ENCODE measurements at regions not wholly inside any gene's neighbourhood (a gene's known extent, or its start where the extent isn't known, plus 50 kb on each side); places are given as distances from the start of the nearest gene placed in this dataset.
"Not testable (repeated sequence)": the region's sequence is repeated elsewhere in the genome, so short reads cannot be mapped to it uniquely, and the experiment has no call there.

GRCh38 chr1:220942278-220942677 is 63.0 kb downstream of the HLX start:
- no peak for DNase-seq (ENCODE audit: low read depth)

- not testable (repeated sequence) for DNase-seq (ENCODE audit: low read depth)
Observed at GRCh38 chr1:220942914-220943313, 63.7 kb downstream of the HLX start.

- no peak for DNase-seq (ENCODE audit: low read depth)
Observed at GRCh38 chr1:220943319-220943996, 64.2 kb downstream of the HLX start.

- no peak for DNase-seq (ENCODE audit: low read depth)
Observed at GRCh38 chr1:220950576-220950975, 71.3 kb downstream of the HLX start.

- DNase-seq (ENCODE audit: low read depth), result no peak
Observed at GRCh38 chr1:220952961-220953643, 73.9 kb downstream of the HLX start.

- peak; percentile 35 for DNase-seq (ENCODE audit: low read depth)
Observed at GRCh38 chr1:220954321-220955075, 75.3 kb downstream of the HLX start.

GRCh38 chr1:220955116-220955515 is 75.9 kb downstream of the HLX start:
- no peak for DNase-seq (ENCODE audit: low read depth)

GRCh38 chr1:220956501-220957232 is 77.4 kb downstream of the HLX start:
- DNase-seq (ENCODE audit: low read depth), result no peak

- DNase-seq (ENCODE audit: low read depth), result peak; percentile 96
Observed at GRCh38 chr1:220957233-220957605, 78.0 kb downstream of the HLX start.

GRCh38 chr1:220958234-220958633 is 79.0 kb downstream of the HLX start:
- no peak for DNase-seq (ENCODE audit: low read depth)

- DNase-seq (ENCODE audit: low read depth), result peak; percentile 95
Observed at GRCh38 chr1:220962031-220962751, 82.9 kb downstream of the HLX start.

GRCh38 chr1:220966041-220966440 is 86.8 kb downstream of the HLX start:
- no peak for DNase-seq (ENCODE audit: low read depth)

- DNase-seq (ENCODE audit: low read depth), result no peak
Observed at GRCh38 chr1:220966473-220966872, 87.2 kb downstream of the HLX start.

GRCh38 chr1:220966881-220967611 is 87.8 kb downstream of the HLX start:
- no peak for DNase-seq (ENCODE audit: low read depth)

GRCh38 chr1:220967911-220968310 is 88.7 kb downstream of the HLX start:
- no peak for DNase-seq (ENCODE audit: low read depth)

- not testable (repeated sequence) for DNase-seq (ENCODE audit: low read depth)
Observed at GRCh38 chr1:220969281-220969680, 90.0 kb downstream of the HLX start.

GRCh38 chr1:220970311-220970710 is 91.1 kb downstream of the HLX start:
- DNase-seq (ENCODE audit: low read depth), result no peak

- DNase-seq (ENCODE audit: low read depth), result no peak
Observed at GRCh38 chr1:220971221-220971620, 92.0 kb downstream of the HLX start.

GRCh38 chr1:220974431-220974830 is 95.2 kb downstream of the HLX start:
- no peak for DNase-seq (ENCODE audit: low read depth)

GRCh38 chr1:220976390-220976789 is 97.1 kb downstream of the HLX start:
- no peak for DNase-seq (ENCODE audit: low read depth)

- no peak for DNase-seq (ENCODE audit: low read depth)
Observed at GRCh38 chr1:220979371-220979770, 100.1 kb downstream of the HLX start.

Data from non-pigmented ciliary epithelial cell (primary cell).